ENCODE measurements at regions not wholly inside any gene's neighbourhood (a gene's known extent, or its start where the extent isn't known, plus 50 kb on each side); places are given as distances from the start of the nearest gene placed in this dataset.

- H3K27ac ChIP-seq = no peak overlapping the region
- no peak for TF ChIP-seq ZFX (IDR thresholded peaks at IDR 0.05)
- TF ChIP-seq CTCF (conservative IDR thresholded peaks at IDR 0.05) = no peak
Measured at GRCh38 chr9:38305582-38305981, 86.9 kb upstream of the ALDH1B1 start.

GRCh38 chr9:38301376-38302106 is 91.0 kb upstream of the ALDH1B1 start:
- H3K27ac ChIP-seq = no peak overlapping the region
- no peak for TF ChIP-seq CTCF (conservative IDR thresholded peaks at IDR 0.05)
- TF ChIP-seq ZFX (IDR thresholded peaks at IDR 0.05) = no peak

GRCh38 chr9:38299856-38300255 is 92.6 kb upstream of the ALDH1B1 start:
- no peak for TF ChIP-seq CTCF (conservative IDR thresholded peaks at IDR 0.05)
- no peak for TF ChIP-seq ZFX (IDR thresholded peaks at IDR 0.05)

GRCh38 chr9:38298904-38299303 is 93.6 kb upstream of the ALDH1B1 start:
- no peak overlapping the region for H3K27ac ChIP-seq
- no peak for TF ChIP-seq CTCF (conservative IDR thresholded peaks at IDR 0.05)
- TF ChIP-seq ZFX (IDR thresholded peaks at IDR 0.05) = no peak

More at GRCh38 chr9:38299856-38300255, 92.6 kb upstream of the ALDH1B1 start:
- H3K27ac ChIP-seq = no peak overlapping the region

GRCh38 chr9:38298503-38298902 is 94.0 kb upstream of the ALDH1B1 start:
- H3K27ac ChIP-seq = no peak overlapping the region
- TF ChIP-seq CTCF (conservative IDR thresholded peaks at IDR 0.05) (no peak), ZFX (IDR thresholded peaks at IDR 0.05) (no peak)

- TF ChIP-seq ZFX (IDR thresholded peaks at IDR 0.05) = no peak
- TF ChIP-seq CTCF (conservative IDR thresholded peaks at IDR 0.05) = no peak
- no peak overlapping the region for H3K27ac ChIP-seq
Measured at GRCh38 chr9:38296807-38297206, 95.7 kb upstream of the ALDH1B1 start.

GRCh38 chr9:38295764-38296163 is 96.7 kb upstream of the ALDH1B1 start:
- no peak overlapping the region for H3K27ac ChIP-seq
- TF ChIP-seq ZFX (IDR thresholded peaks at IDR 0.05) (no peak), CTCF (conservative IDR thresholded peaks at IDR 0.05) (no peak)
